HCT116 (cell line): ENCODE measurements at regions not wholly inside any gene's neighbourhood (a gene's known extent, or its start where the extent isn't known, plus 50 kb on each side); places are given as distances from the start of the nearest gene placed in this dataset.

Experiments
- ATAC-seq: fragments of 200-7000 bp; cut with Tn5 transposase; 2 replicates; pipeline ENCODE4 v1.9.1; 2020; ENCODE audit warnings: mild to moderate bottlenecking, moderate library complexity
- BruUV-seq: library from RNA; stranded (reverse); fragments of 400-500 nt; replicated peaks from 2 replicates; lab custom pipeline; 2021; lab: Mats Ljungman, UMichigan
- CTCF ChIA-PET: fragments of 300-600 bp; sonication (Branson Sonifier 250); formaldehyde crosslinking; loops from one replicate; lab custom pipeline; 2021; ENCODE audit warnings: antibody characterized with exemption; lab: Charles Lee
- POLR2A ChIA-PET: fragments of 300-600, 350-600 bp; sonication (Branson Sonifier 250); formaldehyde crosslinking; loops from one replicate; lab custom pipeline; 2021; ENCODE audit warnings: antibody characterized with exemption; lab: Charles Lee
- RAD21 ChIA-PET, 2 experiments: fragments of 300-600 bp; sonication (Branson Sonifier 250); formaldehyde crosslinking; loops; one replicate each; lab custom pipeline; 2023; ENCODE audit warnings: low total read pairs in 2 of 2; ENCODE audit not compliant: uncharacterized antibody in 2 of 2, unreplicated experiment in 2 of 2, low non-redundant PET in 1 of 2; lab: Charles Lee
- DNase-seq: peaks from one replicate; pipeline ENCODE4 v3.0.0-alpha.2; 2010; ENCODE audit warnings: low read depth, low spot score
- H2AFZ ChIP-seq: fragments of 200-600 bp; shearing (Covaris generic), sonication (generic); 2 replicates; pipeline ENCODE4 v1.6.1; 2017; ENCODE audit warnings: low read depth, mixed run types, mixed read lengths, antibody characterized with exemption, low read length; ENCODE audit not compliant: poor library complexity, severe bottlenecking
- H3K27ac ChIP-seq: 2 replicates; pipeline ENCODE4 v1.5.1; 2012; ENCODE audit warnings: low read depth, low read length
- H3K27me3 ChIP-seq: fragments of 200-600 bp; sonication (generic); 2 replicates; pipeline ENCODE4 v1.6.1; 2016; ENCODE audit warnings: mixed run types, low read length, mixed read lengths; ENCODE audit not compliant: insufficient read depth
- H3K36me3 ChIP-seq, 2 experiments: fragments of 200-500 bp in 1 of 2; fragments of 200-600 bp in 1 of 2; sonication (Bioruptor generic) in 1 of 2; sonication (generic) in 1 of 2; 2 replicates each; pipeline versions ENCODE4 v1.5.1 to v1.6.1; 2014 to 2016; ENCODE audit warnings: low read length in 2 of 2, inconsistent platforms in 1 of 2, mixed read lengths in 1 of 2, mixed run types in 1 of 2; ENCODE audit not compliant: insufficient read depth in 2 of 2, control insufficient read depth in 1 of 2
- H3K4me1 ChIP-seq, 2 experiments: fragments of 200-600 bp in 1 of 2; sonication (generic) in 1 of 2; 2 replicates each; pipeline versions ENCODE4 v1.5.1 to v1.6.1; 2012 to 2017; ENCODE audit warnings: low read length in 2 of 2, inconsistent platforms in 1 of 2, mild to moderate bottlenecking in 1 of 2, mixed read lengths in 1 of 2, mixed run types in 1 of 2, moderate library complexity in 1 of 2; ENCODE audit not compliant: insufficient read depth in 2 of 2, control insufficient read depth in 1 of 2
- H3K4me2 ChIP-seq: fragments of 200-600 bp; sonication (generic); 2 replicates; pipeline ENCODE4 v1.6.1; 2017; ENCODE audit warnings: mixed run types, low read length, mixed read lengths
- H3K4me3 ChIP-seq, 2 experiments: fragments of 200-600 bp in 1 of 2; sonication (generic) in 1 of 2; replicated peaks in 1 of 2; 2 replicates each; pipeline ENCODE4 v1.5.1; 2011 to 2016; ENCODE audit warnings: low read length in 2 of 2, control low read depth in 1 of 2, low read depth in 1 of 2, mild to moderate bottlenecking in 1 of 2, mixed read lengths in 1 of 2, mixed run types in 1 of 2
- H3K79me2 ChIP-seq: fragments of 200-600 bp; sonication (generic); 2 replicates; pipeline ENCODE4 v1.6.1; 2017; ENCODE audit warnings: mild to moderate bottlenecking, mixed run types, low read length, moderate library complexity, mixed read lengths; ENCODE audit not compliant: insufficient read depth
- H3K9ac ChIP-seq: fragments of 200-600 bp; sonication (generic); 2 replicates; pipeline ENCODE4 v1.6.1; 2016; ENCODE audit warnings: low read length, mixed read lengths
- H3K9me2 ChIP-seq: fragments of 200-600 bp; sonication (generic), shearing (Covaris generic); 2 replicates; pipeline ENCODE4 v1.6.1; 2017; ENCODE audit warnings: mixed run types, mild to moderate bottlenecking, moderate library complexity; ENCODE audit not compliant: insufficient read depth
- H3K9me3 ChIP-seq, 2 experiments: fragments of 200-500 bp in 1 of 2; fragments of 200-600 bp in 1 of 2; sonication (Bioruptor generic) in 1 of 2; sonication (generic) in 1 of 2; 2 replicates each; pipeline ENCODE4 v1.6.1; 2014 to 2017; ENCODE audit warnings: low read length in 2 of 2, mixed read lengths in 2 of 2, inconsistent platforms in 1 of 2, low read depth in 1 of 2, mild to moderate bottlenecking in 1 of 2, mixed run types in 1 of 2, moderate library complexity in 1 of 2; ENCODE audit not compliant: control insufficient read depth in 1 of 2, insufficient read depth in 1 of 2
- H4K20me1 ChIP-seq: fragments of 200-600 bp; sonication (generic), shearing (Covaris generic); 2 replicates; pipeline ENCODE4 v1.6.1; 2017; ENCODE audit warnings: mixed run types, mild to moderate bottlenecking, moderate library complexity; ENCODE audit not compliant: insufficient read depth
- CEBPB ChIP-seq: IDR thresholded peaks from 2 replicates; pipeline ENCODE4 v1.6.1; 2012; ENCODE audit warnings: low read depth
- ELF1 ChIP-seq: IDR thresholded peaks from 2 replicates; pipeline ENCODE4 v1.6.1; 2012; ENCODE audit warnings: low read depth, borderline replicate concordance
- EZH2phosphoT487 ChIP-seq: fragments of 200-600 bp; IDR thresholded peaks from 2 replicates; pipeline ENCODE4 v1.6.1; 2018; ENCODE audit warnings: antibody characterized with exemption, borderline replicate concordance
- FOSL1 ChIP-seq: IDR thresholded peaks from 2 replicates; pipeline ENCODE4 v1.6.1; 2012; ENCODE audit warnings: low read depth
- JUND ChIP-seq: IDR thresholded peaks from 2 replicates; pipeline ENCODE4 v1.6.1; 2012
- POLR2A ChIP-seq: IDR thresholded peaks from 2 replicates; pipeline ENCODE4 v1.7.0; 2011; ENCODE audit warnings: borderline replicate concordance; ENCODE audit not compliant: insufficient read depth, insufficient read length; ENCODE audit errors: extremely low read depth
- SIN3A ChIP-seq: IDR thresholded peaks from 2 replicates; pipeline ENCODE4 v1.6.1; 2012; ENCODE audit warnings: low read depth
- SRF ChIP-seq: IDR thresholded peaks from 2 replicates; pipeline ENCODE4 v1.6.1; 2012; ENCODE audit warnings: low read depth
- TCF7L2 ChIP-seq: IDR thresholded peaks from 2 replicates; pipeline ENCODE4 v1.7.0; 2011; ENCODE audit warnings: borderline replicate concordance, inconsistent platforms; ENCODE audit not compliant: insufficient read depth, insufficient read length; ENCODE audit errors: extremely low read depth
- YY1 ChIP-seq: IDR thresholded peaks from 2 replicates; pipeline ENCODE4 v1.6.1; 2011; ENCODE audit warnings: low read length, low read depth, moderate library complexity, mild to moderate bottlenecking; ENCODE audit not compliant: insufficient replicate concordance; ENCODE audit errors: extremely low read depth
- intact Hi-C: fragments of 100-400 bp; cut with micrococcal nuclease; formaldehyde crosslinking; loops from 2 replicates; pipeline ENCODE4 v1.10.0; 2022
- TF ChIP-seq, protein P1 (sequence below): IDR thresholded peaks from 2 replicates; pipeline ENCODE4 v1.6.1; 2011; ENCODE audit warnings: mild to moderate bottlenecking, low read length, moderate library complexity; ENCODE audit not compliant: insufficient replicate concordance; ENCODE audit errors: extremely low read depth
- TF ChIP-seq, protein P2 (sequence below): IDR thresholded peaks from 2 replicates; pipeline ENCODE4 v1.6.1; 2012
- TF ChIP-seq, protein P3 (sequence below): IDR thresholded peaks from 2 replicates; pipeline ENCODE4 v1.6.1; 2012
- TF ChIP-seq, protein P4 (sequence below), 3 experiments: fragments of 200-600 bp in 1 of 3; sonication (generic) in 1 of 3; IDR thresholded peaks in 2 of 3; conservative IDR thresholded peaks in 1 of 3; 2 replicates each; pipeline ENCODE4 v1.5.1; 2012 to 2017; ENCODE audit warnings: low read depth in 2 of 3, low read length in 2 of 3, antibody characterized with exemption in 1 of 3, borderline replicate concordance in 1 of 3, control low read depth in 1 of 3, mild to moderate bottlenecking in 1 of 3, mixed read lengths in 1 of 3, mixed run types in 1 of 3, moderate library complexity in 1 of 3; ENCODE audit not compliant: insufficient read depth in 1 of 3
- TF ChIP-seq, protein P5 (sequence below): IDR thresholded peaks from 2 replicates; pipeline ENCODE4 v1.6.1; 2012; ENCODE audit warnings: low read depth

DNA sequence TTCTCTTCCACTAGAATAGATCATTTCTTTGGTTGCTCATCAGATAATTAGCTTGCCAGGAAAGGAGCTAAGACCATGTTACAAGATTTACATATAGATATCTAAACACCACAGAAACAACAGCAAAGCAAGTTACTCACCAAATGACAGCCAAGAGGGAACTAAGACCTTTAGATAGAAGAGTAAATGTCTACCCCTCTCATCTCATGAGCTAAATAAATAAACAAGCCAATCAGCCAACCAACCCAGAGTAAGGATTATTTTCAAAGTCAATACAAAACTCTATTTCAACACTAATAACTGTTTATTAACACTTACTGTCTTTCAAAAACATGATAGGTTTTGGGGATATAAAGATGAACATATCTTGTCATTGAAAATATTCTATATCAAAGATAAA, 474.7 kb downstream of the LMO4 start:
- ATAC-seq, result no peak
- Histone ChIP-seq H3K27ac (no peak overlapping the region), H3K4me3 (no peak overlapping the region), H3K9me3 (no peaks in the 10 kb centered on the region), H3K27me3 (no peaks in the 10 kb centered on the region), H4K20me1 (no peaks in the 10 kb centered on the region), H3K9me2 (no peaks in the 10 kb centered on the region), H2AFZ (no peak overlapping the region), H3K4me1 (peaks cover 14 to 24% of the 10 kb centered on the region in 2 experiments), H3K36me3 (no peaks in the 10 kb centered on the region), H3K4me2 (no peak overlapping the region), H3K79me2 (no peaks in the 10 kb centered on the region), H3K9ac (no peak overlapping the region)
- intact Hi-C loops, result no loop called here
- POLR2A ChIA-PET, result no interaction called here
- RAD21 ChIA-PET, result no interaction called here
- no peak for DNase-seq
- BruUV-seq, result no TSS peak
- TF ChIP-seq, protein P1, sequence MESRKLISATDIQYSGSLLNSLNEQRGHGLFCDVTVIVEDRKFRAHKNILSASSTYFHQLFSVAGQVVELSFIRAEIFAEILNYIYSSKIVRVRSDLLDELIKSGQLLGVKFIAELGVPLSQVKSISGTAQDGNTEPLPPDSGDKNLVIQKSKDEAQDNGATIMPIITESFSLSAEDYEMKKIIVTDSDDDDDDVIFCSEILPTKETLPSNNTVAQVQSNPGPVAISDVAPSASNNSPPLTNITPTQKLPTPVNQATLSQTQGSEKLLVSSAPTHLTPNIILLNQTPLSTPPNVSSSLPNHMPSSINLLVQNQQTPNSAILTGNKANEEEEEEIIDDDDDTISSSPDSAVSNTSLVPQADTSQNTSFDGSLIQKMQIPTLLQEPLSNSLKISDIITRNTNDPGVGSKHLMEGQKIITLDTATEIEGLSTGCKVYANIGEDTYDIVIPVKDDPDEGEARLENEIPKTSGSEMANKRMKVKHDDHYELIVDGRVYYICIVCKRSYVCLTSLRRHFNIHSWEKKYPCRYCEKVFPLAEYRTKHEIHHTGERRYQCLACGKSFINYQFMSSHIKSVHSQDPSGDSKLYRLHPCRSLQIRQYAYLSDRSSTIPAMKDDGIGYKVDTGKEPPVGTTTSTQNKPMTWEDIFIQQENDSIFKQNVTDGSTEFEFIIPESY, result no peak
- TF ChIP-seq POLR2A (no peak), JUND (no peak), TCF7L2 (no peak), FOSL1 (no peak), EZH2phosphoT487 (no peak), ELF1 (no peak), CEBPB (no peak), YY1 (no peak), SIN3A (no peak), SRF (no peak)
- TF ChIP-seq, protein P2, sequence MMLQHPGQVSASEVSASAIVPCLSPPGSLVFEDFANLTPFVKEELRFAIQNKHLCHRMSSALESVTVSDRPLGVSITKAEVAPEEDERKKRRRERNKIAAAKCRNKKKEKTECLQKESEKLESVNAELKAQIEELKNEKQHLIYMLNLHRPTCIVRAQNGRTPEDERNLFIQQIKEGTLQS, result no peak
- TF ChIP-seq, protein P3, sequence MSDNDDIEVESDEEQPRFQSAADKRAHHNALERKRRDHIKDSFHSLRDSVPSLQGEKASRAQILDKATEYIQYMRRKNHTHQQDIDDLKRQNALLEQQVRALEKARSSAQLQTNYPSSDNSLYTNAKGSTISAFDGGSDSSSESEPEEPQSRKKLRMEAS, result no peak
- TF ChIP-seq, protein P4, sequence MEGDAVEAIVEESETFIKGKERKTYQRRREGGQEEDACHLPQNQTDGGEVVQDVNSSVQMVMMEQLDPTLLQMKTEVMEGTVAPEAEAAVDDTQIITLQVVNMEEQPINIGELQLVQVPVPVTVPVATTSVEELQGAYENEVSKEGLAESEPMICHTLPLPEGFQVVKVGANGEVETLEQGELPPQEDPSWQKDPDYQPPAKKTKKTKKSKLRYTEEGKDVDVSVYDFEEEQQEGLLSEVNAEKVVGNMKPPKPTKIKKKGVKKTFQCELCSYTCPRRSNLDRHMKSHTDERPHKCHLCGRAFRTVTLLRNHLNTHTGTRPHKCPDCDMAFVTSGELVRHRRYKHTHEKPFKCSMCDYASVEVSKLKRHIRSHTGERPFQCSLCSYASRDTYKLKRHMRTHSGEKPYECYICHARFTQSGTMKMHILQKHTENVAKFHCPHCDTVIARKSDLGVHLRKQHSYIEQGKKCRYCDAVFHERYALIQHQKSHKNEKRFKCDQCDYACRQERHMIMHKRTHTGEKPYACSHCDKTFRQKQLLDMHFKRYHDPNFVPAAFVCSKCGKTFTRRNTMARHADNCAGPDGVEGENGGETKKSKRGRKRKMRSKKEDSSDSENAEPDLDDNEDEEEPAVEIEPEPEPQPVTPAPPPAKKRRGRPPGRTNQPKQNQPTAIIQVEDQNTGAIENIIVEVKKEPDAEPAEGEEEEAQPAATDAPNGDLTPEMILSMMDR (IDR thresholded peaks at IDR 0.05 in 2 of 3, conservative IDR thresholded peaks at IDR 0.05 in 1 of 3; ENCODE audit: borderline replicate concordance in 1 of 3, insufficient read depth in 1 of 3, low read depth in 2 of 3, low read length in 2 of 3), result no peak
- TF ChIP-seq, protein P5, sequence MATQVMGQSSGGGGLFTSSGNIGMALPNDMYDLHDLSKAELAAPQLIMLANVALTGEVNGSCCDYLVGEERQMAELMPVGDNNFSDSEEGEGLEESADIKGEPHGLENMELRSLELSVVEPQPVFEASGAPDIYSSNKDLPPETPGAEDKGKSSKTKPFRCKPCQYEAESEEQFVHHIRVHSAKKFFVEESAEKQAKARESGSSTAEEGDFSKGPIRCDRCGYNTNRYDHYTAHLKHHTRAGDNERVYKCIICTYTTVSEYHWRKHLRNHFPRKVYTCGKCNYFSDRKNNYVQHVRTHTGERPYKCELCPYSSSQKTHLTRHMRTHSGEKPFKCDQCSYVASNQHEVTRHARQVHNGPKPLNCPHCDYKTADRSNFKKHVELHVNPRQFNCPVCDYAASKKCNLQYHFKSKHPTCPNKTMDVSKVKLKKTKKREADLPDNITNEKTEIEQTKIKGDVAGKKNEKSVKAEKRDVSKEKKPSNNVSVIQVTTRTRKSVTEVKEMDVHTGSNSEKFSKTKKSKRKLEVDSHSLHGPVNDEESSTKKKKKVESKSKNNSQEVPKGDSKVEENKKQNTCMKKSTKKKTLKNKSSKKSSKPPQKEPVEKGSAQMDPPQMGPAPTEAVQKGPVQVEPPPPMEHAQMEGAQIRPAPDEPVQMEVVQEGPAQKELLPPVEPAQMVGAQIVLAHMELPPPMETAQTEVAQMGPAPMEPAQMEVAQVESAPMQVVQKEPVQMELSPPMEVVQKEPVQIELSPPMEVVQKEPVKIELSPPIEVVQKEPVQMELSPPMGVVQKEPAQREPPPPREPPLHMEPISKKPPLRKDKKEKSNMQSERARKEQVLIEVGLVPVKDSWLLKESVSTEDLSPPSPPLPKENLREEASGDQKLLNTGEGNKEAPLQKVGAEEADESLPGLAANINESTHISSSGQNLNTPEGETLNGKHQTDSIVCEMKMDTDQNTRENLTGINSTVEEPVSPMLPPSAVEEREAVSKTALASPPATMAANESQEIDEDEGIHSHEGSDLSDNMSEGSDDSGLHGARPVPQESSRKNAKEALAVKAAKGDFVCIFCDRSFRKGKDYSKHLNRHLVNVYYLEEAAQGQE, result no peak
- CTCF ChIA-PET, result interaction anchor here (1.1 kb wide), 1 partner anchor 150 kb away, joined by 3 read pairs; no protein-coding TSS in a partner anchor
